PFSK-1 (cell line): ENCODE measurements at regions not wholly inside any gene's neighbourhood (a gene's known extent, or its start where the extent isn't known, plus 50 kb on each side); places are given as distances from the start of the nearest gene placed in this dataset.

ENCODE experiments used
- FOXP2 ChIP-seq: optimal IDR thresholded peaks from 2 replicates; pipeline ENCODE3; 2011; ENCODE audit warnings: borderline replicate concordance, control low read depth, inconsistent platforms; ENCODE audit not compliant: insufficient read depth; ENCODE audit errors: extremely low read length, extremely low read depth
- POLR2AphosphoS5 ChIP-seq: IDR thresholded peaks from 2 replicates; pipeline ENCODE4 v1.6.1; 2012; ENCODE audit warnings: low read depth, mild to moderate bottlenecking, control low read depth, low read length, moderate library complexity
- REST ChIP-seq, 2 experiments: IDR thresholded peaks; 2 replicates each; pipeline versions ENCODE4 v1.6.1 to v1.8.0; 2011 to 2012; ENCODE audit warnings: low read depth in 2 of 2, low read length in 2 of 2, control low read depth in 1 of 2, inconsistent platforms in 1 of 2, mild to moderate bottlenecking in 1 of 2, moderate library complexity in 1 of 2; ENCODE audit not compliant: insufficient read depth in 1 of 2
- SIN3A ChIP-seq: IDR thresholded peaks from 2 replicates; pipeline ENCODE4 v1.6.1; 2012; ENCODE audit warnings: mild to moderate bottlenecking, low read length, moderate library complexity, borderline replicate concordance; ENCODE audit not compliant: insufficient read depth
- TAF1 ChIP-seq: IDR thresholded peaks from 2 replicates; pipeline ENCODE4 v1.6.1; 2012; ENCODE audit warnings: low read length, control low read depth, borderline replicate concordance; ENCODE audit not compliant: insufficient read depth

GRCh38 chr4:114287079-114287696, 307.7 kb upstream of the ARSJ start:
- TF ChIP-seq TAF1 (no peak), FOXP2 (no peak), SIN3A (no peak), REST (IDR thresholded peaks at IDR 0.05; ENCODE audit: insufficient read depth in 1 of 2, low read depth in 2 of 2, low read length in 2 of 2) (no peak), POLR2AphosphoS5 (no peak)

GRCh38 chr4:114296126-114296525, 302.5 kb upstream of the UGT8 start:
- TF ChIP-seq POLR2AphosphoS5 (no peak), FOXP2 (no peak), SIN3A (no peak), REST (IDR thresholded peaks at IDR 0.05; ENCODE audit: insufficient read depth in 1 of 2, low read depth in 2 of 2, low read length in 2 of 2) (no peak), TAF1 (no peak)

GRCh38 chr4:114302472-114302871, 296.1 kb upstream of the UGT8 start:
- no peak for TF ChIP-seq REST (IDR thresholded peaks at IDR 0.05; ENCODE audit: insufficient read depth in 1 of 2, low read depth in 2 of 2, low read length in 2 of 2)
- TF ChIP-seq FOXP2 = no peak
- no peak for TF ChIP-seq TAF1
- TF ChIP-seq POLR2AphosphoS5 = no peak
- TF ChIP-seq SIN3A = no peak

GRCh38 chr4:114304046-114304445, 294.6 kb upstream of the UGT8 start:
- no peak for TF ChIP-seq SIN3A
- no peak for TF ChIP-seq FOXP2

GRCh38 chr4:114304567-114304966, 294.0 kb upstream of the UGT8 start:
- TF ChIP-seq FOXP2 = no peak
- no peak for TF ChIP-seq SIN3A
- TF ChIP-seq TAF1 = no peak
- no peak for TF ChIP-seq POLR2AphosphoS5
- TF ChIP-seq REST (IDR thresholded peaks at IDR 0.05; ENCODE audit: insufficient read depth in 1 of 2, low read depth in 2 of 2, low read length in 2 of 2) = no peak
